Uterus (tissue), 2 donors: ENCODE measurements at regions not wholly inside any gene's neighbourhood (a gene's known extent, or its start where the extent isn't known, plus 50 kb on each side); places are given as distances from the start of the nearest gene placed in this dataset.

Source experiments
- CTCF ChIP-seq, 4 experiments: fragments of 200-600 bp in 2 of 4; fragments of 450-650 bp in 2 of 4; sonication (generic) in 2 of 4; IDR thresholded peaks; one replicate each; pipeline ENCODE4 v1.5.1; 2016 to 2019; ENCODE audit warnings: antibody characterized with exemption in 4 of 4, mild to moderate bottlenecking in 2 of 4, moderate library complexity in 1 of 4
- POLR2A ChIP-seq, 2 donors: fragments of 450-650 bp; IDR thresholded peaks; one replicate each; pipeline ENCODE4 v1.6.1; 2016; ENCODE audit warnings: antibody characterized with exemption in 2 of 2, mild to moderate bottlenecking in 1 of 2, moderate library complexity in 1 of 2

GRCh38 chr5:4700871-4701270 lies 439.3 kb upstream of the ADAMTS16 start:
- TF ChIP-seq CTCF (IDR thresholded peaks at IDR 0.05) (no peak), POLR2A (IDR thresholded peaks at IDR 0.05) (no peak)
